Colonic mucosa (tissue), 4 donors: ENCODE measurements at regions not wholly inside any gene's neighbourhood (a gene's known extent, or its start where the extent isn't known, plus 50 kb on each side); places are given as distances from the start of the nearest gene placed in this dataset.
A peak's percentile ranks its signal among the peaks of the same experiment; 100 is the strongest.

ENCODE experiments used
- DNase-seq: peaks from one replicate; pipeline ENCODE4 v3.0.0-alpha.2; 2020
- H3K27ac ChIP-seq: fragments of 200-600 bp; one replicate; pipeline ENCODE4 v1.8.0; 2021
- H3K27me3 ChIP-seq: fragments of 200-600 bp; one replicate; pipeline ENCODE4 v1.8.0; 2021
- H3K36me3 ChIP-seq: fragments of 200-600 bp; one replicate; pipeline ENCODE4 v1.8.0; 2021
- H3K4me1 ChIP-seq: fragments of 200-600 bp; one replicate; pipeline ENCODE4 v1.8.0; 2021; ENCODE audit warnings: mild to moderate bottlenecking
- H3K4me3 ChIP-seq: fragments of 200-600 bp; one replicate; pipeline ENCODE4 v1.8.0; 2021
- H3K9ac ChIP-seq, 2 donors: one replicate each; pipeline ENCODE4 v1.7.0; 2013; ENCODE audit warnings: control low read depth in 2 of 2, low read depth in 2 of 2, low read length in 2 of 2
- H3K9me3 ChIP-seq: fragments of 200-600 bp; one replicate; pipeline ENCODE4 v1.8.0; 2021
- intact Hi-C: fragments of 100-400 bp; cut with DNase I; formaldehyde crosslinking; loops from one replicate; pipeline ENCODE4 v1.14.1; 2022
- TF ChIP-seq, protein P1 (sequence below): fragments of 200-600 bp; IDR thresholded peaks from one replicate; pipeline ENCODE4 v1.8.0; 2022; ENCODE audit warnings: antibody characterized with exemption, mild to moderate bottlenecking
- donor health status: healthy.
- donor health status: DM: no; HTN: no; CAD: no.
- donor health status: DM: no; HTN: no; CAD: no.

DNA sequence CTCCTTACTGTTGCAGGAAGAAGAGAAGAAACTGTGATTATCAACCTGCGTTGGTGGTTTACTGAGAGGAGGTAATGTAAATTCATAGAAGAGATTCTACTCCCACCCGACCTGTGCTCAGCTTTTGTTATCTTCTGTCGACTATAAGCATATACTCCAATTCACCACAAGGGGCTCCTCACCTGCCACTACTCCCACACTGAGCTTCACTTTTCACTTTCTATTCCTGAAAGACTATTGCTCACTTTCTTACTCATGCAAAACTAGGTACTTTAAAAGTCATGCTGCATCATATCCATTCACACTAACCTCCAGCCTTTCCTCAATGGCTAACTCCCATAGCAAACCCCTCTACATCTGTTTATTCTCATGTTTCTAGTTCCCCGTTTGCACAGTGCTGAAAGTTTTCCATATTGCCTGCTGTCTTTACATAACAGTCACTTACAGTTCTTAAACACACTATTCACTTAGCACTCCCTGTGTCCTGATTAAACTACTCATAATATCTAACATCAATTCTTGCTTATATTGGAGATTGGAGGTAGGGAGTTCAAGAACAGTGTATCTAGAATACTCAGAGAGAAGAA lies 1062.6 kb downstream of the NR2F1-AS1 start:
- no peak overlapping the region for H3K4me3 ChIP-seq
- no peaks in the 10 kb centered on the region for H3K4me1 ChIP-seq
- H3K9me3 ChIP-seq = no peaks in the 10 kb centered on the region
- H3K36me3 ChIP-seq = no peaks in the 10 kb centered on the region
- no peak overlapping the region for H3K9ac ChIP-seq
- no peak for DNase-seq
- no peak overlapping the region for H3K27ac ChIP-seq
- intact Hi-C loops = no loop called here
- no peaks in the 10 kb centered on the region for H3K27me3 ChIP-seq
- TF ChIP-seq, protein P1, sequence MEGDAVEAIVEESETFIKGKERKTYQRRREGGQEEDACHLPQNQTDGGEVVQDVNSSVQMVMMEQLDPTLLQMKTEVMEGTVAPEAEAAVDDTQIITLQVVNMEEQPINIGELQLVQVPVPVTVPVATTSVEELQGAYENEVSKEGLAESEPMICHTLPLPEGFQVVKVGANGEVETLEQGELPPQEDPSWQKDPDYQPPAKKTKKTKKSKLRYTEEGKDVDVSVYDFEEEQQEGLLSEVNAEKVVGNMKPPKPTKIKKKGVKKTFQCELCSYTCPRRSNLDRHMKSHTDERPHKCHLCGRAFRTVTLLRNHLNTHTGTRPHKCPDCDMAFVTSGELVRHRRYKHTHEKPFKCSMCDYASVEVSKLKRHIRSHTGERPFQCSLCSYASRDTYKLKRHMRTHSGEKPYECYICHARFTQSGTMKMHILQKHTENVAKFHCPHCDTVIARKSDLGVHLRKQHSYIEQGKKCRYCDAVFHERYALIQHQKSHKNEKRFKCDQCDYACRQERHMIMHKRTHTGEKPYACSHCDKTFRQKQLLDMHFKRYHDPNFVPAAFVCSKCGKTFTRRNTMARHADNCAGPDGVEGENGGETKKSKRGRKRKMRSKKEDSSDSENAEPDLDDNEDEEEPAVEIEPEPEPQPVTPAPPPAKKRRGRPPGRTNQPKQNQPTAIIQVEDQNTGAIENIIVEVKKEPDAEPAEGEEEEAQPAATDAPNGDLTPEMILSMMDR = peak; percentile 39

DNA sequence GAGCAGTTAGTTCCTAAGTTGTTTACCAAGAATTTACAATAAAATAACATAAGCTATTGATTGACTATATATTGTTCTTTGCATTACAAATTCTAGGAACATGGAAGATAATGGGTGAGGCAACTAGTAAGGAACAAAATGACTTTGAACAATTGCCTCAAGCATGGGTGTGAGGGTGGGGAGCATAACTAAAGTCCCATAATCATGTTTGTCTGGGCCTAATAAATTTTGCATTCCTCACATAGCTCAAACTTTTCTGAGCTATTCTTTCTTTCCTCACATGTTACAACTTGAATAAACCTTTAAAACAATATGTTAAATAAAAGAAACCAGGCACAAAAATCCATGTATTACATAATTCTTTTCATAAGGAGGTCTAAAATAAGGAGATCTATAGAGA lies 1066.1 kb downstream of the NR2F1-AS1 start:
- Histone ChIP-seq H3K9me3 (no peaks in the 10 kb centered on the region), H3K27me3 (no peaks in the 10 kb centered on the region), H3K4me3 (no peak overlapping the region), H3K4me1 (no peaks in the 10 kb centered on the region), H3K36me3 (no peaks in the 10 kb centered on the region), H3K27ac (no peak overlapping the region), H3K9ac (no peak overlapping the region)
- DNase-seq = no peak
- intact Hi-C loops = no loop called here
- TF ChIP-seq, protein P1 = no peak

DNA sequence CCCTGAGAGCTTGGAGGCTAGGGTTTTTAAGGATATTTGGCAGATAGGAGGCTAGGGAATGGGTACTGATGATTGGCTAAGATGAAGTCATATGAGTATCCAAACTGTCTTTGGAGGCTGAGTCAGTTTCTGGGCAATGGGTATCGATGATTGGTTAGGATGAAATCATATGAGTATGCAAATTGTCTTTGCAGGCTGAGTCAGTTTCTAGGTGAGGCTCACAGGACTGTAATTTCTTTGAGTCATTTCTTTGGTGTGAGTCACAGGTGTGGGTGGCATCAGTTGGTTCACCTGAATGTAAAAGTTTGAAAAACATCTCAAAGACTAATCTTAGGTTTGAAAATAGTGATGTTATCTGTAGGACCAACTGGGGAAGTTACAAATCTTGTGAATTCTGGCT lies 1068.0 kb downstream of the NR2F1-AS1 start:
- no peaks in the 10 kb centered on the region for H3K9me3 ChIP-seq
- no peak overlapping the region for H3K9ac ChIP-seq
- TF ChIP-seq, protein P1 = no peak
- DNase-seq = no peak
- H3K4me3 ChIP-seq = no peak overlapping the region
- no peak overlapping the region for H3K27ac ChIP-seq
- H3K36me3 ChIP-seq = no peaks in the 10 kb centered on the region
- H3K4me1 ChIP-seq = no peaks in the 10 kb centered on the region
- intact Hi-C loops = no loop called here
- no peaks in the 10 kb centered on the region for H3K27me3 ChIP-seq

DNA sequence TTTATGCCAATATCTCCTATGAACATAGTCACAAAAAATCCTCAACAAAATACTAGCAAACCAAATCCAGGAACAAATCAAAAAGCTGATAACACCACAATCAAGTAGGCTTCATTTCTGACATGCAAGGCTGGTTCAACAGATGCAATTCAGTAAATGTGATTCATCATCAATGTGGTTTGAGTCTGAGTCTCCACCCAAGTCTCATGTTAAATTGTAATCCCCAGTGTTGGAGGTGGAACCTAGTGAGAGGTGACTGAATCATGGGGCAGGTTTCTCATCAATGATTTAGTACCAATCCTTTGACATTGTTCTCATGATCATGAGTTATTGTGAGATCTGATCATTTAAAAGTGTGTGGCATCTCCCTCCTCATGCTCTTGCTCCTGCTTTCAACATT lies 1072.7 kb downstream of the NR2F1-AS1 start:
- Histone ChIP-seq H3K4me1 (no peaks in the 10 kb centered on the region), H3K9me3 (no peaks in the 10 kb centered on the region), H3K4me3 (no peak overlapping the region), H3K27me3 (no peaks in the 10 kb centered on the region), H3K36me3 (no peaks in the 10 kb centered on the region), H3K27ac (no peak overlapping the region), H3K9ac (no peak overlapping the region)
- DNase-seq = no peak
- TF ChIP-seq, protein P1 = no peak
- intact Hi-C loops = no loop called here

DNA sequence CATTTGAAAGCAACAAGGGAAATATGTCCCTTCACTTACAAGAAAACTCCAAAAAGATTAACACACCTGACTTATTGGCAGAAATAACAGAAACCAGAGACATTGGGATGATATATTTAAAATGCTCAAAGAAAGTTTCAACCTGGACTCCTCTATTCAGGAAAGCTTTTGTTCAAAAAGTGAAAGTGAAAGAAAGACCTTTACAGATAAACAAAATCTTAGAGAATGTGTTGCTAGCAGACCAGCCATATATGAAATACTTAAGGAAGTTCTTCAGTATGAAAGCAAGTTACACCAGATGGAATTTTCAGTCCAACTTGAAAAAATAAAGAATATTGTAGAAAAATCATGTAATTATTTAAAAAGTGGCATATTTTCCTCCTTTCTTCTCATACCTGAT lies 1075.1 kb downstream of the NR2F1-AS1 start:
- TF ChIP-seq, protein P1 = no peak
- no peaks in the 10 kb centered on the region for H3K4me1 ChIP-seq
- H3K27me3 ChIP-seq = no peaks in the 10 kb centered on the region
- no peak overlapping the region for H3K9ac ChIP-seq
- H3K9me3 ChIP-seq = no peaks in the 10 kb centered on the region
- intact Hi-C loops = no loop called here
- H3K27ac ChIP-seq = no peak overlapping the region
- no peak overlapping the region for H3K4me3 ChIP-seq
- no peak for DNase-seq
- no peaks in the 10 kb centered on the region for H3K36me3 ChIP-seq
